Common myeloid progenitor, CD34-positive (primary cell): ENCODE measurements at regions not wholly inside any gene's neighbourhood (a gene's known extent, or its start where the extent isn't known, plus 50 kb on each side); places are given as distances from the start of the nearest gene placed in this dataset.
A peak's percentile ranks its signal among the peaks of the same experiment; 100 is the strongest.
"Not testable (repeated sequence)": the region's sequence is repeated elsewhere in the genome, so short reads cannot be mapped to it uniquely, and the experiment has no call there.

Source experiments
- CTCF ChIA-PET: fragments of 350-600 bp; sonication (Branson Sonifier 250); formaldehyde crosslinking; loops from one replicate; lab custom pipeline; 2021; ENCODE audit warnings: antibody characterized with exemption; lab: Charles Lee
- POLR2A ChIA-PET: fragments of 350-600 bp; sonication (Branson Sonifier 250); formaldehyde crosslinking; loops from one replicate; lab custom pipeline; 2021; ENCODE audit warnings: antibody characterized with exemption; lab: Charles Lee
- DNase-seq, 3 donors: peaks; one replicate each; pipeline versions ENCODE4 v3.0.0 to v3.0.0-alpha.2; 2013
- H3K27ac ChIP-seq, 2 experiments: 1 replicate in 1 of 2; 2 replicates in 1 of 2; pipeline ENCODE4 v1.7.0; 2013; ENCODE audit warnings: inconsistent platforms in 2 of 2, low read length in 2 of 2, mild to moderate bottlenecking in 2 of 2, low read depth in 1 of 2, moderate library complexity in 1 of 2; ENCODE audit not compliant: severe bottlenecking in 2 of 2, insufficient read depth in 1 of 2, poor library complexity in 1 of 2
- H3K27me3 ChIP-seq, 5 experiments: replicated peaks in 2 of 5; 1 replicate in 3 of 5; 2 replicates in 2 of 5; pipeline versions ENCODE4 v1.6.1 to v1.7.0; 2013; ENCODE audit warnings: low read length in 4 of 5, mild to moderate bottlenecking in 2 of 5, moderate library complexity in 2 of 5, inconsistent platforms in 1 of 5; ENCODE audit not compliant: insufficient read depth in 5 of 5, control insufficient read depth in 4 of 5
- H3K36me3 ChIP-seq, 4 experiments: 1 replicate in 2 of 4; 2 replicates in 2 of 4; pipeline versions ENCODE4 v1.6.1 to v1.7.0; 2013; ENCODE audit warnings: low read length in 3 of 4, control low read depth in 1 of 4, mild to moderate bottlenecking in 1 of 4; ENCODE audit not compliant: control insufficient read depth in 4 of 4, insufficient read depth in 4 of 4
- H3K4me1 ChIP-seq, 4 experiments: 1 replicate in 3 of 4; 2 replicates in 1 of 4; pipeline versions ENCODE4 v1.6.1 to v1.7.1; 2013; ENCODE audit warnings: low read length in 3 of 4, mild to moderate bottlenecking in 3 of 4, control low read depth in 1 of 4, inconsistent platforms in 1 of 4, moderate library complexity in 1 of 4; ENCODE audit not compliant: control insufficient read depth in 4 of 4, insufficient read depth in 4 of 4; ENCODE audit errors: control extremely low read depth in 1 of 4
- H3K4me3 ChIP-seq, 7 experiments: 1 replicate in 4 of 7; 2 replicates in 3 of 7; pipeline versions ENCODE4 v1.5.1 to v1.7.0; 2013; ENCODE audit warnings: mild to moderate bottlenecking in 7 of 7, low read length in 6 of 7, moderate library complexity in 6 of 7, inconsistent platforms in 2 of 7, low read depth in 2 of 7, control low read depth in 1 of 7; ENCODE audit not compliant: insufficient read depth in 4 of 7, control insufficient read depth in 1 of 7; ENCODE audit errors: extremely low read depth in 1 of 7
- H3K9me3 ChIP-seq, 5 experiments: 1 replicate in 4 of 5; 2 replicates in 1 of 5; pipeline versions ENCODE4 v1.6.1 to v1.7.1; 2013; ENCODE audit warnings: low read length in 4 of 5, mild to moderate bottlenecking in 2 of 5, inconsistent platforms in 1 of 5, low read depth in 1 of 5, moderate library complexity in 1 of 5; ENCODE audit not compliant: control insufficient read depth in 4 of 5, insufficient read depth in 2 of 5; ENCODE audit errors: control extremely low read depth in 1 of 5
- WGBS: methylation state at CpG from one replicate; pipeline ENCODE4 v1.1.5; 2013; ENCODE audit not compliant: insufficient coverage; 5-methylcytosine and 5-hydroxymethylcytosine counted together

DNA sequence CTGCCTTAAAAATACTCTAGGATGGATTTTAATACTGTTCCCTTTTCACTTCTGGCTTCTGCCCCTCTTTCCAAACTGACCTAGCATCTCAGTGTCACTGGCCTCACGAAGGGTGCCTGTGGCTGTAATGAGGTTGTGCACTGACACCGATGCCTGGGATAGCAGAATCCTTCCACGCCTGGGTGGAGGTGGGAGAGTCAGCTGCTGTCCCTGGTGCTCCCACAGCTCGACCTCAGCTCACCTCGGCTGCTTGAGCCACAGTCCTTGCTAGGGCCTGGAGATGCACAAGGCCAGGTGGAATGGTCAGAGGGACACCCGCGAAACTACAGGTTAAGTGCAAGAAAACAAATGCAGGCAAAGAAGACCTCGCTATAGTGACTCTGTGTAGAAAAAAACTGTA lies 123.4 kb upstream of the ACBD5 start:
- ChIA-PET POLR2A (no interaction called here), CTCF (interaction anchor here (1.2 to 2.3 kb wide), 2 partner anchors 15 to 137 kb away, joined by 4 to 6 read pairs; no protein-coding TSS in a partner anchor)
- Histone ChIP-seq H3K27ac (no peak overlapping the region), H3K27me3 (no peaks in the 10 kb centered on the region), H3K36me3 (no peaks in the 10 kb centered on the region), H3K9me3 (no peaks in the 10 kb centered on the region), H3K4me3 (no peak overlapping the region), H3K4me1 (no peaks in the 10 kb centered on the region)
- no peak for DNase-seq
- 87% methylated on average over 3 of the region's 8 CpGs for WGBS

DNA sequence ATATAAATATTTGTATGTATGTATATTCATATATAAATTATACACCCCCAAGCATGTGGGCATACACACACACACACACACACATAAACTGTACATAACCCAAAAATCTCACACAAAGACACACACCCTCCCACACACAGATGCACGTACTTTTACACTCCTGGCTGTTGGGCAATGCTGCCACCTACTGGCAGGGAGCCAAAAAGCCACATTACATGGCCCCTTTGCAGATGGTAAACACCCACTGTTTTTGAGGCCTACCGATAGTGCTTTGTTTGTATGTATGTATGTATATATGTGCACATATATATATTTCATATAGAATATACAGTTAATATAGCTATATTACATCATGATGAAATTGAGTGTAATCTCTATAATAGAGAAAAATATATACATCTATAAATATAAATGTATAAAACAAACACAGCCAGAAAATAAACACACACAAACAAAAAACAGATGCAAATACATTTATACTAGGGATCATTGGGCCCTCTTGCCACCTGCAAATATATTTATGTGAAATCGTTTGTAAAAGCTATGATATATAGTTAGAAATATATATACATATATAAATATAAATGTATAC lies 120.1 kb upstream of the ACBD5 start:
- peak; percentile 82 to 92 (median 88) for DNase-seq
- H3K27ac ChIP-seq, result no peak overlapping the region
- 0% methylated on average over 1 of the region's 3 CpGs for WGBS
- no peaks in the 10 kb centered on the region for H3K9me3 ChIP-seq
- POLR2A ChIA-PET, result no interaction called here
- CTCF ChIA-PET, result interaction anchor here (0.5 to 2.0 kb wide), 17 partner anchors 9 to 719 kb away, joined by 3 to 10 read pairs (median 3); no protein-coding TSS in a partner anchor
- no peaks in the 10 kb centered on the region for H3K4me1 ChIP-seq
- no peaks in the 10 kb centered on the region for H3K27me3 ChIP-seq
- no peak overlapping the region for H3K4me3 ChIP-seq
- H3K36me3 ChIP-seq, result no peaks in the 10 kb centered on the region

DNA sequence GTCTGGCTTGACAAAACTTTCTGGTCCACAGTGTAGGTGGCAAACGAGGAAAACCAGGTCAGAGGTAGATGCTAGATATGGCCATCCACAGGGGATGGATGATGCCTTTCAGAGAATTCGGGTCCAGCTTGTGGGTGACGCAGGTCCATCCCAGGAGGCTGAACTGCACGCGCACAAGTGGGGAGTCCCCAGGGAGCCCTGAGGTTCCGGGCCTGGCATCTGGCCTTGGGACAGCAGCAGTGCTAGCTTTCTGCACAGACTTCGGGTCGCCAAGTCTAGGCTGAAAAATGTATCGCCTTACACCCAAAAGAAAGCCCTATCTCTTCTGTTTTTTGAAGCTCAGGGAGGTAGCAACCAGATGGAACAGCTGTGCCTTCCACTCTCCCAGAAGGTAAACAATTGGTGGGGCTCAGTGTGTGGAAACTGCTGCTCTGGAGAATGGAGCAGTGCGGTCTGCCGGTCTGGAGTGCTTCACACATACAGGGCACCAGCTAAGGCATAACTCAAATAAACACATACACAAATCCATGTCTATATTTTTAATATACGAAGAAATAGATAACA lies 119.3 kb upstream of the ACBD5 start:
- H3K36me3 ChIP-seq, result no peaks in the 10 kb centered on the region
- over 99% methylated on average over 9 of the region's 12 CpGs for WGBS
- no peaks in the 10 kb centered on the region for H3K27me3 ChIP-seq
- H3K4me1 ChIP-seq, result no peaks in the 10 kb centered on the region
- no peak for DNase-seq
- POLR2A ChIA-PET, result no interaction called here
- no peak overlapping the region for H3K4me3 ChIP-seq
- CTCF ChIA-PET, result interaction anchor here (0.6 to 2.0 kb wide), 17 partner anchors 12 to 718 kb away, joined by 3 to 10 read pairs (median 3); no protein-coding TSS in a partner anchor
- H3K27ac ChIP-seq, result no peak overlapping the region
- no peaks in the 10 kb centered on the region for H3K9me3 ChIP-seq

DNA sequence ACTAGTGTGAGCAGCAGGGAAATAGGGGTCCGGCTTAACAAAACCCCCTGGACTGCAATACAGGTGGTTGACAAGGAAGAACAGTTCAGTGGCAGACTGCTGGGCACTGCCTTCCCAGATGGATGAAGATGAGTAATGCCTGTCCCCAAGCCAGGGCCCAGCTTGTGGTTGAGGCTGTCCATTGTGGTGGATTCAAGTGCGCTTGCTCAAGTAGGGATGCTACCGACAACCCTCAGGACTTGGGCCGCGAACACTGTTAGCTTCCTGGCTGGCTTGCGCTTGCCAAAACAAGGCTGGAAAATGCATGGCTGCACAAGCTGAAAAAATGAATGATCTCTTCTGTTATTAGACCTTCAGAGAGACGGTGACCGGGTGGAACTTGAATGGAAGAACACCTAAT lies 116.1 kb upstream of the ACBD5 start:
- no peak for DNase-seq
- Histone ChIP-seq H3K27ac (no peak overlapping the region), H3K27me3 (no peaks in the 10 kb centered on the region), H3K4me1 (peaks cover 0 to 10% (median 5%) of the 10 kb centered on the region in 4 experiments), H3K36me3 (no peaks in the 10 kb centered on the region), H3K4me3 (no peak overlapping the region), H3K9me3 (no peaks in the 10 kb centered on the region)
- ChIA-PET CTCF (interaction anchor here (0.8 kb wide), 1 partner anchor 10 kb away, joined by 3 read pairs; no protein-coding TSS in a partner anchor), POLR2A (no interaction called here)
- 95% methylated on average over 8 of the region's 8 CpGs for WGBS

DNA sequence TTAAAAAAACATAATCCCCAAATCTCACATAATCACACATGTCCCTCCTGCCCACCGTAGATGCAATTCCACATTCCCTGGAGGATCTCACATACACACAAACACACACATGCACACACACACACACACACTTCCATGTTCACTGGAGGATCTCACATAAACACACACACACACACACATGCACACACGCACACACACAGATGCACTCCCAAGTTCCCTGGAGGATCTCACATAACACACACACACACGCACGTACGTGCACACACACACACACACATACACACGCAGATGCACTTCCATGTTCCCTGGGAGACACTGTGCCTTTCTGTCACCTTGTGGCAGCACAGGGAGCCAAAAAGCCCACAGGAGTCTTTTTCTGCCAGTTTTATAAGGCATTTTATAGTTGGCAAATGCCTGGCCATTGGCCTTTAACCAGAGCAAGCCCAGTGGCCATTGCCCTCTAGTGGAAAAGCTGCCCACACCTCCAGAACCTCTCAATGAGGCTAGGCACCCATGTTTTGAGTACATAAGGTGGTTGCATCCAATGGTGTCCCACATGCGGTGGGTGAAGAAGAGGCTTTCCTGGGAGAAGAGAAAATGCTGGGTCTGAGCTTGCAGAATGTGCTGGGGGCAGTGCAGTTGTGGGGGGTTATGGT lies 115.4 kb upstream of the ACBD5 start:
- Histone ChIP-seq H3K9me3 (no peaks in the 10 kb centered on the region), H3K4me3 (no peak overlapping the region), H3K27ac (no peak overlapping the region), H3K27me3 (no peaks in the 10 kb centered on the region), H3K36me3 (no peaks in the 10 kb centered on the region), H3K4me1 (peaks cover 0 to 10% (median 5%) of the 10 kb centered on the region in 4 experiments)
- peak in 2 of 3 donors; percentile 19 to 23 for DNase-seq
- ChIA-PET CTCF (no interaction called here), POLR2A (no interaction called here)
- 84% methylated on average over 3 of the region's 7 CpGs for WGBS

DNA sequence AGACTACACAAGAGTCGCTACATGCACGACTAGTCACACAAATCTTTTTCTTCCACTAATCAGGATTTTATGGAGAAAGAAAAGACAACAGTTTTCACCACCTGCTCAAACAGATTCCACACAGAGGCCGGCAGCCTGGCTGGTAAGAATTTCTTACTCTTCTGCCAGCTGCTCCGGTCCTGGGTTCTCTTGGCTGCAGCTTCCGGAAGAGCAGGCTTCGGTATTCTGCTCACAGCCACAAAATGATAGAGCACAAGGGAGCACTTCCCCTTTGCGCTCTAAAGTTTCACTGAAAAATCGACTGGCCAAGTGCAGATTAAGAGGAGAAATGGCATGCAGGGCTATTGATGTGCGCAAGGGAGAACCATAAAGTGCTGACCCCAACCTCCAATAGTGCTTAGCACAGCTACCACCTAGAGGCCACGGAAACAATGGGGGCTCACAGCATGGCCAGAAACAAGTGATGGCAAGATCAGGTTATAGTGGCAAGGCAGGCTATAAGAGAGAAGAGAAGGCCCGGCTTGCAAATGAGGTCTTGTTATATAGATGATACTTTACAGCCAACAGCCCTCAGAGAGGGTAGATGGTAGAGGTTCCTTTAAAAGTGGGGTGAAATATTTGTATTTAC lies 114.2 kb upstream of the ACBD5 start:
- POLR2A ChIA-PET, CTCF ChIA-PET: not testable (repeated sequence)

More for the DNA sequence above, 114.2 kb upstream of the ACBD5 start:
- H3K27ac ChIP-seq, H3K9me3 ChIP-seq, H3K27me3 ChIP-seq, H3K36me3 ChIP-seq: not testable (repeated sequence)
- Histone ChIP-seq H3K4me1 (peaks cover 0 to 10% (median 5%) of the 10 kb centered on the region in 4 experiments), H3K4me3 (peak overlapping the region in 1 of 7 experiments; percentile 42)
- 9% methylated on average over 4 of the region's 11 CpGs for WGBS
- DNase-seq, result peak; percentile 55 to 89 (median 85)
